ENCODE measurements at regions not wholly inside any gene's neighbourhood (a gene's known extent, or its start where the extent isn't known, plus 50 kb on each side); places are given as distances from the start of the nearest gene placed in this dataset.
A peak's percentile ranks its signal among the peaks of the same experiment; 100 is the strongest.

DNA sequence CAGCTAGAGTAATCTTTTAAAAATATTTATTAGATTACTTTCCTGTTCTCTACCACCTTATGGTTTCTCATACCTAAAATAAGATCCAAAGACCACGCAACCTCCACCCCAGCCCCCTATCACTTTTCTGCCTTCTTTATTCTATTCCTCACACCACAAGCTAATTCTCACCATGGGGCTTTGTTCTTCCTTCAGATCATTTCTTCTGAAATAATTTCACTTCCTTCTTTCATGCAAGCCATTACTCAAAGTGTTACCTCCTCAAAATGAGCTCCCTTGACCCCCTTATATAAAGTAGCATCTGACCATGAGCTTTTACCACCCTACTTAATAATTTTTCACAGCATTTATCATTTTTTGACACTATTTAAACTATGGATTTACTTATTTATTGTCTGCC is 233.2 kb upstream of the TMCO5A start:
- no peaks in the 10 kb centered on the region for H3K36me3 ChIP-seq (ENCODE audit: control insufficient read depth, insufficient read depth, low read length)
- no peaks in the 10 kb centered on the region for H3K27me3 ChIP-seq (ENCODE audit: control insufficient read depth, insufficient read depth, low read length)
- no peak overlapping the region for H3K4me3 ChIP-seq (ENCODE audit: low read depth, low read length)
- no peak for DNase-seq (ENCODE audit: low read depth)
- no peak for FAIRE-seq
- TF ChIP-seq, protein P1, sequence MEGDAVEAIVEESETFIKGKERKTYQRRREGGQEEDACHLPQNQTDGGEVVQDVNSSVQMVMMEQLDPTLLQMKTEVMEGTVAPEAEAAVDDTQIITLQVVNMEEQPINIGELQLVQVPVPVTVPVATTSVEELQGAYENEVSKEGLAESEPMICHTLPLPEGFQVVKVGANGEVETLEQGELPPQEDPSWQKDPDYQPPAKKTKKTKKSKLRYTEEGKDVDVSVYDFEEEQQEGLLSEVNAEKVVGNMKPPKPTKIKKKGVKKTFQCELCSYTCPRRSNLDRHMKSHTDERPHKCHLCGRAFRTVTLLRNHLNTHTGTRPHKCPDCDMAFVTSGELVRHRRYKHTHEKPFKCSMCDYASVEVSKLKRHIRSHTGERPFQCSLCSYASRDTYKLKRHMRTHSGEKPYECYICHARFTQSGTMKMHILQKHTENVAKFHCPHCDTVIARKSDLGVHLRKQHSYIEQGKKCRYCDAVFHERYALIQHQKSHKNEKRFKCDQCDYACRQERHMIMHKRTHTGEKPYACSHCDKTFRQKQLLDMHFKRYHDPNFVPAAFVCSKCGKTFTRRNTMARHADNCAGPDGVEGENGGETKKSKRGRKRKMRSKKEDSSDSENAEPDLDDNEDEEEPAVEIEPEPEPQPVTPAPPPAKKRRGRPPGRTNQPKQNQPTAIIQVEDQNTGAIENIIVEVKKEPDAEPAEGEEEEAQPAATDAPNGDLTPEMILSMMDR (IDR thresholded peaks at IDR 0.05; ENCODE audit: insufficient read depth, low read length, severe bottlenecking), result no peak

DNA sequence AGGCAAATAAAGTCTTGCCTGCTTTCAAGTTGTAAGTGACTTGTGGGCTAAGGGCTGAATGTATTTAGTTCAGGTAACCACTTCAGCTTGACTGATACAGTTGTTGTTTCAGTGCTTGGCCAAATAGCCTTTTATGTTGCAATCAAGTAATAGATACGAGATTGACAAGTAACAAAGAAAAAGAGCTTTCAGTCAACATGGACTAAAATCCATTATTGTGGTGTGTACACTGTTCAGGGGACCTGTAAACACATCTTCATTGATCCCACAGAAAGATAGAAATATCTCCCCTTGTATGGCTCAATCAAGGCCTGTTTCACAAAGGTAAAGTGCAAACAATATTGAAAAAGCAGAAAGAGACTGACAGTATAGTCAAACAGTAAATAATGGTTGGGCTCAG is 224.8 kb upstream of the TMCO5A start:
- no peaks in the 10 kb centered on the region for H3K27me3 ChIP-seq (ENCODE audit: control insufficient read depth, insufficient read depth, low read length)
- no peak overlapping the region for H3K4me3 ChIP-seq (ENCODE audit: low read depth, low read length)
- FAIRE-seq, result no peak
- H3K36me3 ChIP-seq (ENCODE audit: control insufficient read depth, insufficient read depth, low read length), result no peaks in the 10 kb centered on the region
- DNase-seq (ENCODE audit: low read depth), result no peak
- TF ChIP-seq, protein P1 (IDR thresholded peaks at IDR 0.05; ENCODE audit: insufficient read depth, low read length, severe bottlenecking), result no peak

DNA sequence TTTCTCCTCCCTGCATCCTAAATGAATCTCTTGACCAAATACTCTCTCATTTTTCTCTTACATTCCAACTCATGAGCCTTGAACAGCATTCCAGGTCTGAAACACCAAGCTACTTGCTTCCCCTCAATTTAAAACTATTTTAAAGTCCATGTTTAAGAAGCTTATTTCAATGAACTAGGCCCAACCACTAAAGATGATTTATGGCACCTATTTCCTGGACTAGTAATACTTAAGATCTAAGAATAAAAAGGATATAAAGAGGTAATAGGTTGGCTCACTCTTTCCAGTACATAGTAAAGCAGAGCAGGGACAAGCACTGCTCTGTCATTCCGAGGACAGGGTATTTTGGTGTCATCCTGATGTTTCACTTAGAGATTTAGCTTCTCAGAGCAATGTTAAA is 219.3 kb upstream of the TMCO5A start:
- TF ChIP-seq, protein P1 (IDR thresholded peaks at IDR 0.05; ENCODE audit: insufficient read depth, low read length, severe bottlenecking), result no peak
- Histone ChIP-seq H3K4me3 (ENCODE audit: low read depth, low read length) (no peak overlapping the region), H3K36me3 (ENCODE audit: control insufficient read depth, insufficient read depth, low read length) (no peaks in the 10 kb centered on the region), H3K27me3 (ENCODE audit: control insufficient read depth, insufficient read depth, low read length) (no peaks in the 10 kb centered on the region)
- DNase-seq (ENCODE audit: low read depth) (no peak), FAIRE-seq (no peak)

DNA sequence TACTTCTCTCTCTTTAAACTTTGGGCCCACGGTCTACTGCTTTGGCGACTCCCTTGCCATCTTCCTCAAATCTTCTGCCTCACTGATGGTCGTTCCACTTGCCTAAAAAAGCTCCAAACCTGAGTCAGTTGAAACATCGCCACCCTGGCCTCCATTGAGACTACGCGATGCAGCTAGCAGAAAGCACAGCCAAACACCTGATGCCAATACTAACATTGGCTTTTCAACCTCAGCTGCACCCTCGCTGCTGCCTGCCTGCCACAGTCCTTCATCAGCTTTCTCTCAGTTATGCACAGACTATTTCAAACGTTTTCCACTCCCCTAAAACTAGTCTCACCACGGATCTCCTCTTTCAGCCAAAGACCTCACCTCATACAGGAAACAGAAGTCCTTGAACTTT is 214.2 kb upstream of the TMCO5A start:
- no peak for FAIRE-seq
- TF ChIP-seq, protein P1 (IDR thresholded peaks at IDR 0.05; ENCODE audit: insufficient read depth, low read length, severe bottlenecking), result no peak
- no peaks in the 10 kb centered on the region for H3K27me3 ChIP-seq (ENCODE audit: control insufficient read depth, insufficient read depth, low read length)
- DNase-seq (ENCODE audit: low read depth), result no peak
- no peaks in the 10 kb centered on the region for H3K36me3 ChIP-seq (ENCODE audit: control insufficient read depth, insufficient read depth, low read length)
- no peak overlapping the region for H3K4me3 ChIP-seq (ENCODE audit: low read depth, low read length)

DNA sequence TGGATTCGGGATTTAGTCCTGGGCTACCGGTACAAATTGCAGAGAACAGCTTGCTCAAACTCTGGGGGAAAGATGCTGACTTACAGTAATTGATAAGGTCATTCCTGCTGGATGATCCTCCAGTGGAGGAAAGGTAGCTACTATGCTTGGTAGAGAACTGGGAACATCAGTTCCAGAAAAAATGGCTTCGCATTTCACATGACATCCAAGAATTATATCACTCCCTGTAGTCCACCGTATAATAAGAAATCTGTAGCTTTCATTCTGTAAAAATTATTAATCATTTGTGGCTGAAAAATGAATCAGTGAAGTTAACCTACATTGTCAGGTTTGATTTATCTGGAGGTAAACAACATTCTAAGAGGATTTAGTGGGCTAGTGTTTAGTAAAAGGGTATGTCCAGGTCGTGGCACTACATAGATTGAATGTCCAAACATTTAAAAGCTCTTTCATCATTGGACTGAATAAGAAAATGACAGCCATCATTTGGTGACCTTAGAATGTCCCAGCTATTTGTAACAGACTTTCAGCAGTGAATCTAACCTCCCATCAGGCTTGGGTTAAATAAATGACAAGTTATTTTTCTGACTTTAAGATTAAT is 203.2 kb upstream of the TMCO5A start:
- DNase-seq (ENCODE audit: low read depth), result no peak
- H3K27me3 ChIP-seq (ENCODE audit: control insufficient read depth, insufficient read depth, low read length), result no peaks in the 10 kb centered on the region
- no peak for FAIRE-seq
- TF ChIP-seq, protein P1 (IDR thresholded peaks at IDR 0.05; ENCODE audit: insufficient read depth, low read length, severe bottlenecking), result no peak
- H3K36me3 ChIP-seq (ENCODE audit: control insufficient read depth, insufficient read depth, low read length), result no peaks in the 10 kb centered on the region
- no peak overlapping the region for H3K4me3 ChIP-seq (ENCODE audit: low read depth, low read length)

DNA sequence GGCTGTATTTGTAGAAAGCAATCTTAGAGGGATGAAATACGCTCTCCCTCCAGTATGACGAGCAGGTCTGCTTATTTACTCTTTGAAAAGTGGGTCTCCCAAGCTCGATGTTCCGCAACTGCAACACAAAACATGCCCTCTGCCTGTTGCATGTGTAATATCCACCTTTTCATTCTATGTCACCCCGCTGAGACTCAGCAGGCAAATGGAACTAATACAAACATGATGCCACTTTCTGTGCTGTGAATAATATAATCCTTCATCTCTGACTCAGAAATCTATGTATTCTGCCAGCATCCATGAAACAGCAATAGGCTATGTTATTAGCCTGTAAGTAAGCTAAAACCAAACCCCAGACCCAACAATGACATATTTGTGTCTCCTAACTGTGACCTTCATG is 200.8 kb upstream of the TMCO5A start:
- FAIRE-seq (no peak), DNase-seq (ENCODE audit: low read depth) (peak; percentile 65)
- TF ChIP-seq, protein P1 (IDR thresholded peaks at IDR 0.05; ENCODE audit: insufficient read depth, low read length, severe bottlenecking), result no peak

More for the DNA sequence above, 200.8 kb upstream of the TMCO5A start:
- Histone ChIP-seq H3K36me3 (ENCODE audit: control insufficient read depth, insufficient read depth, low read length) (no peaks in the 10 kb centered on the region), H3K27me3 (ENCODE audit: control insufficient read depth, insufficient read depth, low read length) (no peaks in the 10 kb centered on the region), H3K4me3 (ENCODE audit: low read depth, low read length) (no peak overlapping the region)
